Inflammatory macrophage treated with lipopolysaccharide for 1 hour (primary cell): ENCODE measurements at regions not wholly inside any gene's neighbourhood (a gene's known extent, or its start where the extent isn't known, plus 50 kb on each side); places are given as distances from the start of the nearest gene placed in this dataset.
"Not testable (repeated sequence)": the region's sequence is repeated elsewhere in the genome, so short reads cannot be mapped to it uniquely, and the experiment has no call there.

ENCODE experiments used
- DNase-seq, 2 donors: peaks; one replicate each; pipeline ENCODE4 v3.0.0-alpha.2; 2020 to 2022

GRCh38 chr2:208811885-208812284, 405.3 kb downstream of the PTH2R start:
- not testable (repeated sequence) for DNase-seq

- DNase-seq = no peak
These were observed 412.6 kb downstream of the PTH2R start for GRCh38 chr2:208819190-208819589.

- DNase-seq = no peak
These were observed 413.6 kb downstream of the PTH2R start for GRCh38 chr2:208820014-208820688.

GRCh38 chr2:208827109-208827508, 420.5 kb downstream of the PTH2R start:
- DNase-seq = no peak

GRCh38 chr2:208827549-208828221, 421.1 kb downstream of the PTH2R start:
- no peak for DNase-seq

- no peak for DNase-seq
These were observed 423.6 kb downstream of the PTH2R start for GRCh38 chr2:208830203-208830602.

GRCh38 chr2:208847651-208848050, 441.1 kb downstream of the PTH2R start:
- no peak for DNase-seq

- no peak for DNase-seq
These were observed 448.1 kb downstream of the PTH2R start for GRCh38 chr2:208854717-208855116.

GRCh38 chr2:208867374-208867773, 460.8 kb downstream of the PTH2R start:
- no peak for DNase-seq

- no peak for DNase-seq
These were observed 466.0 kb downstream of the PTH2R start for GRCh38 chr2:208872591-208872990.

GRCh38 chr2:208879666-208880065, 473.1 kb downstream of the PTH2R start:
- DNase-seq = no peak

- no peak for DNase-seq
These were observed 473.6 kb downstream of the PTH2R start for GRCh38 chr2:208880171-208880570.

GRCh38 chr2:208890486-208890885, 483.9 kb downstream of the PTH2R start:
- no peak for DNase-seq

- no peak for DNase-seq
These were observed 485.6 kb downstream of the PTH2R start for GRCh38 chr2:208892203-208892602.

GRCh38 chr2:208906330-208906729, 499.7 kb downstream of the PTH2R start:
- no peak for DNase-seq

GRCh38 chr2:208915401-208915800, 508.4 kb upstream of the MAP2 start:
- DNase-seq = no peak

GRCh38 chr2:208916881-208917280, 507.0 kb upstream of the MAP2 start:
- DNase-seq = no peak

GRCh38 chr2:208921358-208921757, 502.5 kb upstream of the MAP2 start:
- DNase-seq = not testable (repeated sequence)

GRCh38 chr2:208927867-208928266, 496.0 kb upstream of the MAP2 start:
- no peak for DNase-seq

- DNase-seq = no peak
These were observed 494.5 kb upstream of the MAP2 start for GRCh38 chr2:208929139-208929864.

GRCh38 chr2:208929894-208930427, 493.9 kb upstream of the MAP2 start:
- no peak for DNase-seq

GRCh38 chr2:208935531-208935930, 488.3 kb upstream of the MAP2 start:
- no peak for DNase-seq

- DNase-seq = no peak
These were observed 486.3 kb upstream of the MAP2 start for GRCh38 chr2:208937521-208937920.

GRCh38 chr2:208939852-208940251, 484.0 kb upstream of the MAP2 start:
- no peak for DNase-seq
